ENCODE measurements at regions not wholly inside any gene's neighbourhood (a gene's known extent, or its start where the extent isn't known, plus 50 kb on each side); places are given as distances from the start of the nearest gene placed in this dataset.

DNA sequence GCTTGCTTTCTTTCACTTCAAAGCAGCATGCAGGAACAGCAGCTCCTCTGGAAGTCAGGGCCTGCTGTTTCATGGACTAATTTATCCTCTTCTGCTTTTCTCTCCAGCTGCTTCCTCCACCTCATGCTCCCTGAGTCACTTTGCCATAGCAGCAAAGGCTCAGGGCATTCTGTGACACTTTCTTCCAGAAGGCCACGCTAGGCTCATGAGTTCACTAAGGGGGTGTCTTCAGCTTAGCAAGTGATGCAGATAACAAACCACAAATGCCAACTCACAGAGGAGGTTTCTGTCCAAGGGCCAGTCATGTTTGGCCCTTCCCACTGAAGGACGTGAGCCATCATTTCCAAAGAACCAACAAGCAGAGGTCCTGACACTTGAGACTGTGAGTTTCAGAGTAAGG is 200.2 kb downstream of the ADGRA3 start:
- TF ChIP-seq, protein P1, sequence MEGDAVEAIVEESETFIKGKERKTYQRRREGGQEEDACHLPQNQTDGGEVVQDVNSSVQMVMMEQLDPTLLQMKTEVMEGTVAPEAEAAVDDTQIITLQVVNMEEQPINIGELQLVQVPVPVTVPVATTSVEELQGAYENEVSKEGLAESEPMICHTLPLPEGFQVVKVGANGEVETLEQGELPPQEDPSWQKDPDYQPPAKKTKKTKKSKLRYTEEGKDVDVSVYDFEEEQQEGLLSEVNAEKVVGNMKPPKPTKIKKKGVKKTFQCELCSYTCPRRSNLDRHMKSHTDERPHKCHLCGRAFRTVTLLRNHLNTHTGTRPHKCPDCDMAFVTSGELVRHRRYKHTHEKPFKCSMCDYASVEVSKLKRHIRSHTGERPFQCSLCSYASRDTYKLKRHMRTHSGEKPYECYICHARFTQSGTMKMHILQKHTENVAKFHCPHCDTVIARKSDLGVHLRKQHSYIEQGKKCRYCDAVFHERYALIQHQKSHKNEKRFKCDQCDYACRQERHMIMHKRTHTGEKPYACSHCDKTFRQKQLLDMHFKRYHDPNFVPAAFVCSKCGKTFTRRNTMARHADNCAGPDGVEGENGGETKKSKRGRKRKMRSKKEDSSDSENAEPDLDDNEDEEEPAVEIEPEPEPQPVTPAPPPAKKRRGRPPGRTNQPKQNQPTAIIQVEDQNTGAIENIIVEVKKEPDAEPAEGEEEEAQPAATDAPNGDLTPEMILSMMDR (conservative IDR thresholded peaks at IDR 0.05 in 1 of 2, IDR thresholded peaks at IDR 0.05 in 1 of 2; ENCODE audit: extremely low read depth in 1 of 2, insufficient read depth in 1 of 2, low read depth in 1 of 2, low read length in 2 of 2) = no peak
- TF ChIP-seq EZH2 (IDR thresholded peaks at IDR 0.05; ENCODE audit: borderline replicate concordance, low read length) = no peak

All from mammary epithelial cell (primary cell).